Bronchial epithelial cell (primary cell): ENCODE measurements at regions not wholly inside any gene's neighbourhood (a gene's known extent, or its start where the extent isn't known, plus 50 kb on each side); places are given as distances from the start of the nearest gene placed in this dataset.
A peak's percentile ranks its signal among the peaks of the same experiment; 100 is the strongest.
"Not testable (repeated sequence)": the region's sequence is repeated elsewhere in the genome, so short reads cannot be mapped to it uniquely, and the experiment has no call there.

Experiments
- DNase-seq: peaks from one replicate; pipeline ENCODE4 v3.0.0-alpha.2; 2010; ENCODE audit warnings: low read depth
- FAIRE-seq: peaks from 2 replicates; lab custom pipeline; 2011; peaks lifted over from hg19 to GRCh38; lab: Jason Lieb, UNC
- H3K27me3 ChIP-seq: 2 replicates; pipeline ENCODE4 v1.5.1; 2011; ENCODE audit warnings: low read length; ENCODE audit not compliant: control insufficient read depth, insufficient read depth
- H3K36me3 ChIP-seq: 2 replicates; pipeline ENCODE4 v1.5.1; 2011; ENCODE audit warnings: low read length; ENCODE audit not compliant: control insufficient read depth, insufficient read depth
- H3K4me3 ChIP-seq: 2 replicates; pipeline ENCODE4 v1.5.1; 2011; ENCODE audit warnings: mild to moderate bottlenecking, low read depth, low read length, control low read depth
- TF ChIP-seq, protein P1 (sequence below): IDR thresholded peaks from 2 replicates; pipeline ENCODE4 v1.5.1; 2011; ENCODE audit warnings: mild to moderate bottlenecking, moderate library complexity, low read length, control low read depth, inconsistent platforms; ENCODE audit not compliant: insufficient read depth, severe bottlenecking

- no peak for DNase-seq
- no peaks in the 10 kb centered on the region for H3K27me3 ChIP-seq
- H3K36me3 ChIP-seq, result no peaks in the 10 kb centered on the region
- no peak overlapping the region for H3K4me3 ChIP-seq
- TF ChIP-seq, protein P1, sequence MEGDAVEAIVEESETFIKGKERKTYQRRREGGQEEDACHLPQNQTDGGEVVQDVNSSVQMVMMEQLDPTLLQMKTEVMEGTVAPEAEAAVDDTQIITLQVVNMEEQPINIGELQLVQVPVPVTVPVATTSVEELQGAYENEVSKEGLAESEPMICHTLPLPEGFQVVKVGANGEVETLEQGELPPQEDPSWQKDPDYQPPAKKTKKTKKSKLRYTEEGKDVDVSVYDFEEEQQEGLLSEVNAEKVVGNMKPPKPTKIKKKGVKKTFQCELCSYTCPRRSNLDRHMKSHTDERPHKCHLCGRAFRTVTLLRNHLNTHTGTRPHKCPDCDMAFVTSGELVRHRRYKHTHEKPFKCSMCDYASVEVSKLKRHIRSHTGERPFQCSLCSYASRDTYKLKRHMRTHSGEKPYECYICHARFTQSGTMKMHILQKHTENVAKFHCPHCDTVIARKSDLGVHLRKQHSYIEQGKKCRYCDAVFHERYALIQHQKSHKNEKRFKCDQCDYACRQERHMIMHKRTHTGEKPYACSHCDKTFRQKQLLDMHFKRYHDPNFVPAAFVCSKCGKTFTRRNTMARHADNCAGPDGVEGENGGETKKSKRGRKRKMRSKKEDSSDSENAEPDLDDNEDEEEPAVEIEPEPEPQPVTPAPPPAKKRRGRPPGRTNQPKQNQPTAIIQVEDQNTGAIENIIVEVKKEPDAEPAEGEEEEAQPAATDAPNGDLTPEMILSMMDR, result no peak
- FAIRE-seq, result no peak
Measured at GRCh38 chr1:82152356-82153271, 351.9 kb downstream of the ADGRL2 start.

DNA sequence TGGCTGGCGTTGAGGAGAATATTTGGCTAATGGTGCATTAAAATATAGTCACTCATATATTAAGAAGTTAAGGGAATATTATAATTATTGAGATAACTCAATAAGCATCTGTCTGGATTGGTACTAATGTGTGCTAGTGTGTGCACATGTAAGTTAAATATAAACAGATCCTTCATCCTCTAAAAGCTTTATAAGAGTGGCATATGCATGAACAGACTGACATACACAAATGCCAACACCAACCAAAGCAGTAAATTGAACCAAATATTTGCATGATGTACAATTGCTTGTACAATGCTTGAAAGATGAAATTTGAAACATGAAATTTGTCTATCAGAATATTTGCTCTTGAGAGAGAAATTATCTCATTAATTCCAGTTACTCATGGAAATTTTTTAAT lies 344.9 kb downstream of the ADGRL2 start:
- H3K36me3 ChIP-seq, result no peaks in the 10 kb centered on the region
- DNase-seq (no peak), FAIRE-seq (no peak)
- no peaks in the 10 kb centered on the region for H3K27me3 ChIP-seq
- H3K4me3 ChIP-seq, result no peak overlapping the region
- TF ChIP-seq, protein P1, result no peak

- Histone ChIP-seq H3K36me3 (no peaks in the 10 kb centered on the region), H3K4me3 (no peak overlapping the region), H3K27me3 (no peaks in the 10 kb centered on the region)
- FAIRE-seq, result no peak
- DNase-seq, result no peak
- TF ChIP-seq, protein P1, result no peak
Measured at GRCh38 chr1:82143108-82143833, 342.5 kb downstream of the ADGRL2 start.

DNA sequence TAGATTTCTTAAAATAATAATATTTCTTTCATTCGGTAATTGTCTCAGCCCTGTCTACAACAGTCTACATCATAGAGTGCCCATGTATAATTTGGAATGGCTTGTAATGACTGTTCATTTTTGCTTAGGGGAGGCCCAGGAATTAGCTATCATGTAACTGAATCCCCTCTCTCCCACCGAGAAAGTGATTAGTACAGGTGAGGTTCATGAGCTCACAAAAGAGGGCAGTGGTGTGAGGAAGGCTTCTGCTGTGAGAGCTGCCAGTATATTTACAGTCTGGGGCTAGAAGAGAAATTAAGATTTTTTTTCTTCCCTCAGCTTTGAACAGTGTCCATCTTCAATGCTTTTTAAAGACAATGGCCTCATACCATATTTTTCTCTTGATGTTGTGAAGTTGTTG lies 340.7 kb downstream of the ADGRL2 start:
- TF ChIP-seq, protein P1, result no peak
- no peak for DNase-seq
- H3K27me3 ChIP-seq, result no peaks in the 10 kb centered on the region
- no peak for FAIRE-seq
- no peak overlapping the region for H3K4me3 ChIP-seq
- H3K36me3 ChIP-seq, result no peaks in the 10 kb centered on the region

DNA sequence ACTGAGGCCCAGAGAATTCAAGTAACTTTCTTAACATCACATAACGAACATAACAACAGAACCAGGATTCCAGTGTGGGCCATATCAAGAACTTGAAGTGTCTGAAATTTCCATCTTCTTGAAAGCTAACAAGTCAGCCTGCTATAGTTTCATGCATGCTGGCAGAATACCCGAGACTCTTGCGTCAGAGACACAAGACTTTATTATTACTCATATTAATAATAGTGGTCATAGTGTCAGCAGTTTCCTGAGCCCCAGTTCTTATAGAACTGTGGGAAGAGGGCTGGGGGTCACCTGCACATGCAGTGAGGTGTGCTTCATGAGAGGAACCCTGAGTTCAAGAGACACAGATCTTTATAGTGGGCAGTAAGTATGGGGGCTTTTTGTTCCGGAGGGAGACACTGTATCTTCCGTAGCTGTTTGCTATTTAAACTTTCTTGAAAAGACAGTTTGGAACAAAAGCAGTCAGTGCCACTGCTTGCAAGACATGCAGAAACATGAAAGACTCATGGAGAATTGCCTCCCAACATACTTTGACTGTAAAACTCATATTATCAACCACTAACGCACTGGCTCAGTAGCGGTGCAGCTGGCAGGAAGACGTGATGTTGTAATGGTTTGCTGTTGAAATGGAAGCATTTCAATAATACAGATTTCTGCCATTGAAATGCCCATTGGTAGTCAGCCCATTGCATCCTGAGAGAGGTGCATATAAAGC lies 339.2 kb downstream of the ADGRL2 start:
- peak overlapping the region; percentile 13 for H3K4me3 ChIP-seq
- no peak for FAIRE-seq

GRCh38 chr1:82136351-82136750 lies 335.6 kb downstream of the ADGRL2 start:
- not testable (repeated sequence) for H3K36me3 ChIP-seq, FAIRE-seq, H3K4me3 ChIP-seq, H3K27me3 ChIP-seq, DNase-seq

More for the DNA sequence above, 339.2 kb downstream of the ADGRL2 start:
- TF ChIP-seq, protein P1, result no peak
- no peaks in the 10 kb centered on the region for H3K27me3 ChIP-seq
- peak; percentile 89 for DNase-seq
- no peaks in the 10 kb centered on the region for H3K36me3 ChIP-seq
